ENCODE measurements at regions not wholly inside any gene's neighbourhood (a gene's known extent, or its start where the extent isn't known, plus 50 kb on each side); places are given as distances from the start of the nearest gene placed in this dataset.

DNA sequence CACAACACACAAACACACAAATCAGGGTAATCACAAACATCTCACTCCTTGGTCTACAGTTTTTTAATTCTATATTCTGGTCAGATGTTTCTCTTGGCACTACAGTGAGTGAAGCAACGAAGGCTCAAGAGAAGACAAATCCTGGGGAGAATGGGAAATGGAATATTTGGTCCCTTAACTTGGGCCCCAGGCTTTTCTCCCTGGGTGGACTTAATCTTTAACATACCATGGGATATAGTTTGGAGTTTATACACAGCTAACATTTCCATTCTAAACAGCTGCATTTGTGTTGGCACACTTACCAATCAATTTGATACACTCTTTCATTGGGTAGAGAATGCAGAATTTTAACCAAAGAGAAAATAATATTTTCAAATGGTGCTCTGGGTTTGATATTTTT lies 1132.6 kb upstream of the SLC10A2 start:
- DNase-seq = no peak

DNA sequence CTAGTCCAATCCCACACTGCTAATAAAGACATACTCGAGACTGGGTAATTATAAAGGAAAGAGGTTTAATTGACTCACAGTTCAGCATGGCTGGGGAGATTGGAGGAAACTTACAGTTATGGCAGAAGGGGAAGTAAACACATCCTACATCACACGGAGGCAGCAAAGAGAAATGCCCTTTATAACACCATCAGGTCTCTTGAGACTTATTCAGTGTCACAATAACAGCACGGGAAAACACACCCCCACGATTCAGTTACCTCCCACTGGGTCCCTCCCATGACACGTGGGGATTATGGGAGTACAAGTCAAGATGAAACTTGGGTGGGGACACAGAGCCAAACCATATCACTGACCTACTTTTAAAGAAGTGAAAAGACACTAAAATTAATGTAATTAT lies 1130.4 kb upstream of the SLC10A2 start:
- DNase-seq = no peak

DNA sequence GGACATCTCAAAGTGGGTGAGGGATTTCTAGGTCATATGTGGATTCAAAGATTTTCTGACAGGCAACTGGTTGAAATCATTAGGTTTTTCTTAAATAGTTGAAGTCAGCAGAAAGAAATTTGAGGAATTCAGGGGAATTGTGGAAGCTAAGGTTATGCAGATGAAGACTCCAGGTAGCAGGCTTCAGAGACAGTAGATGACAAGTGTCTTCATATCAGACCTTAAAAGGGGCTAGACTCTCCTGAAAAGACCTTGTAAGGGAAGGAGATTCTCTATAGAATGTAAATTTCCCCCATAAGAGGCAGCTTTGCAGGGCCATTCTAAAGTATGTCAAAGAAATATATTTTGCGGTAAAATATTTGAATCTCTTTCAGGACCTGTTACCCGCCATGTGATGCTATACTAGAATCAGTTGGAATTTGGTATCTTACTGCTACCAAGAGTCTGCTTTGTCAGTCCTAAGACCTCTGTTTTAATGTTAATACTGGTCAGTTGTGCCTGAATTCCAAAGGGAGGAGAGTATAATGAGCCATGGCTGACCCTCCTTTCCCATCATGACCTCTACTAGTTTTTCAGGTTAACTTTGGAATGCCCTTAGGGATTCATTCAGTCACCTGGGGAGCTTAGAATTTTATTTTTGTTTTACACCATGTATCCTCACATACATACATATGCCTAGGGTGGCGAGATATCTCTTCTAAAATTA lies 1115.5 kb upstream of the SLC10A2 start:
- no peak for DNase-seq

DNA sequence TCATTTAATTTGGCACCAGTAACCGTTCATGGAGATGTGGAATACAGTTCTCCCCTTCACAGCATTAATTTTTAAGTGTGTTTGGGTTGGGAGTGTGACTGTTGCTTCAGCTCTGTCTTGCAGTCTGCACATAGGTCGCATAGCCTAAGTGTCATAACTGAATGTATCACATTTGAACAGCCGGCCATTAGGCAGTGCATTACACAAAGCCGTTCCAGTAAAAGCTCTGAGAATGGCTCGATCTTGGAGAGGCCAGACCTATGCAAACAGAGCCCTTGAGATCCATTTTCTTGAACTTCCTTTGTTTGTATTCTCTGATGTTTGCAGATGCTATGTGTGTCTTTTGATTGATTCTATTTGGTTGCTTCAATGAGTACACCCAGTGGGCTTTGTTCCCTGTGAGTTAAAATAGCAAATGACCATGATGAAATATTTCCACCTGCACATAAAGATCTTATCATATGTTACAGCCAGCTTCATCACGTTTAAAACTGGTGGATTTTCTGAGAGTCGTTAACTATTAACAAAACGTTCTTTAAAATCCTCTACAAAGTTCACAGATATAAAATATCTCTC lies 1104.9 kb upstream of the SLC10A2 start:
- DNase-seq = no peak

DNA sequence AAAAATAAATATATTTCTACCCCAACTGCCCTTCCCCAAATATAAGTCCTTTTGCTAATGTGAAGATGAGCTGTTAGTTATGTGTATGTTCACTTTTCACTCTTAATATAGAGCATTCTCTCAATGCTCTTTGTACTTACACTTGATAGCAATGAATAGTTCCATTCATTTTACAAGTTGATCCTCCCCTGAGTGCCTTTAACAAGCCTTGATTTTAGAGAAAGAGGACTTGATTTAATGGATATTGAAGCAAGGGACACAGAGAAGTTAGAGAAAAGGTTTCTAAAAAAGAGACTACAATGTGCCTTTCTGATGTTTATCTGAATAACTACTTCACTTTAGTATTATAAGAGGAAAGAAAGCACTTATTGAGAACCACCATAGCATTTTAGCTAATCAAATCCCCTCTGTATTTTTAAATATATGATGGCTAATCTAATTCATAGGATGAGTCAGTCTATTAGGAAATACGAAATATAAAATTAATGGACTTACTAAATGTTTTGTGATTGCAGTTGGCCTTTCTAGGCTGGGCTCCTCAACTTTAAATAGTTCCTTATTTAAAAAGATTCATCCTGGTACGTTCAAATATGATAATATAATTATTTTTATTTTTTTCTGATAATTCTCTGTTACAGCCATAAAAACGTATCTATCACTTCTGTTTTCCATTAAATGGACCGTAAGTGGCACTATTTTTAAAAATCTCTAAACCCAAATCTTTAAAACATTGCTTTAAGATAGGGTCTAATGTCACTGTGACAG lies 1097.8 kb upstream of the SLC10A2 start:
- no peak for DNase-seq

DNA sequence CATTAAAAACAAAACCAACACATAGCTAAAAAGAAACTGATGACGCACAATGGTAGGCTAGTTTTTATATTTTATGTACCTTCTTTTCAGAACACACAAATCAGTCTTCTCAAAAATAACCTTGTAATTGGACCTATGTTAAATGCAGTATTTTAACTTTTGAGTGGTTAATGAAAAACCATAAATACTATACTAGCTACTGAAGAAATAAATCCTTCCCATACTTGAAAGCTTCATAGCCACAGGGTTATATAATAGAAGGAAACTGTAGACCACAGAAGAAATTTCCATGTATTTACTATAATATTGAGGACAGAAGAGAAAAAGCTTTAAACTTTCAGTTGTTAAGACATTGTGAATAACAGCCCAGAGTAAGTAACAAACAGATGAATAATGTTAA lies 1094.3 kb upstream of the SLC10A2 start:
- no peak for DNase-seq

DNA sequence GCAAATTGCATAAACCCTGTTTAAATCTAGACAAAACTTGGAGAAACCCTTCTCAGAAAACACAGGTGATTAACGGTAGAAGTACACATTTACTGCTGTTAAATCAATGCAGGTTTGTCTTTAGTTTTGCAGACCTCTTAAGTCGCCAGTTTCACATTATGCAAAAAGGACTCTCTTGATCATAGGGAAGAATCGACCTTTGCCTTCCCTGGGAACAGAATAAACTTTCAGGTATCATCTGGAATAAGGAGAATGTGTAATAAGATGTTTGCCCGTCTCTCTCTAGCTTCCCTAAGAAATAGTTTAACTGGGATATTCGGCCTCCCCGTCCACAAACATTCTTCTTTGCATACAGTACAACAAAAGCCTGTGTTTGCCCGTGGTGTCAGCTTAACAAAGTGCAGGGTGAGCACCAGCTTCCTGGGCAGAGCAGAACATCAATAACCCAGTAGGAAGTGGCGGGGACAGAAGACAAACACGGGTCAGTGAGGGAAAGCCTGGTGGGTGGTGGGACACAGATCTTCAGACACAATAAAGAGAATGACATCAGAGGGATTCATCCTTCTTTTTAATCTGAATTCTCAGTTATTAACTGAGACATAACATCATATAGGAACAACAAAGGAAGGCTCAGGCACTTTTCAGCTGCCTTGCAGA lies 1077.7 kb upstream of the SLC10A2 start:
- DNase-seq = no peak

DNA sequence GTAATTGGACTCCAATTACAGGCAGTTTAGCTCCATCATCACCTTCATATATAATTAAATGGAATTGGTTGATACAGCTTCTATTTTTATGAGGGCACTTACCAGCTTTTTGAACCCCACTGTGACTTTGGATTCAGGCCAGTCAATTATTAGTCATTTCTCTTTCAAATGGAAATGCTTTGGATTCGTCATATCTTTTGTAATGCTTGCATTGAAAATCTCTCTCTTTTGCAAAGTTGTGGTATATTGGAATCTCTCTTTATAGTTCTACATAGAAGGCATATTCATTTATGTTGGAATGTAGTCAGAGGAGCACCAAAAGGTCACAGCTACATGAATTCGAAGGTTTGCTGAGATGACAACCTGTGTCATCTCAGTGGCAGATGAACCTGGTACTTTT lies 1074.3 kb upstream of the SLC10A2 start:
- DNase-seq = no peak

DNA sequence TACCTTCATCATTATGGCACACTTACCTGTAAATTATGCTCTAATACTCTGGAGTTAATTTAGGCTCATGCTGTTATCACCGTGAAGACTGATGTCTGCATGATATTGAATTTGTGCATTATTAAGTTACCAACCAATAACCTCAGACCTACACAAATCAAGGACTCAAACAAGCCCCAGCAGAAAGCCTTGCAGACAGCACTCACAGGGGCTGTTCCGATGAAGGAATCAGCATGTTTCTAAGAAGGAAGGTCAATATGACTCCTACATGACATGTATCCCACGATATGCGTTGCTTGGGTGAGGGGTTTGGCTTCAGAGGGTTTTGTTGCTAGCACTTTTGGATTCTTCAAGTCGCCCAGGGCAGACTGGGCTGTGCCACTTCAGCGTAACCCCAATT lies 1071.2 kb upstream of the SLC10A2 start:
- no peak for DNase-seq

DNA sequence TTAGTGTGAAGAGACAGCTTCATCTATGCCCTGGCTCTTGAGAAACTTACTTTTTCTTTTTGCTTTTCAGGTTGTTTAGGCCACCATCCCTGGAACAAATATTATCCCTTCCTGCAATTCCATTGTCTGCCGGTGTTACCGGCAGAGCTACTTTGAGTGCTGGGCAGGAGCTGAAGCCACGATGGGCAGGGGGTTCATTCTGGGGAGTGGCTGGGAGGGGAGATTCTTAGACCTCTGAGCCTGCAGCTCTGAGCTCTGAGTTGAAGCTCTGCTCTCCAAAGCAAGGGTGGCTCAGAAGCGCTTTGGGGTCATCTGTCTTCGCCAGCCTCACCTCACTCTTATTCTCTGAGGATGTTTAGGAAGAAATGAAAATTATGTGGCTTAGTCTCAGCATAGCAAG lies 1066.6 kb upstream of the SLC10A2 start:
- DNase-seq = no peak

DNA sequence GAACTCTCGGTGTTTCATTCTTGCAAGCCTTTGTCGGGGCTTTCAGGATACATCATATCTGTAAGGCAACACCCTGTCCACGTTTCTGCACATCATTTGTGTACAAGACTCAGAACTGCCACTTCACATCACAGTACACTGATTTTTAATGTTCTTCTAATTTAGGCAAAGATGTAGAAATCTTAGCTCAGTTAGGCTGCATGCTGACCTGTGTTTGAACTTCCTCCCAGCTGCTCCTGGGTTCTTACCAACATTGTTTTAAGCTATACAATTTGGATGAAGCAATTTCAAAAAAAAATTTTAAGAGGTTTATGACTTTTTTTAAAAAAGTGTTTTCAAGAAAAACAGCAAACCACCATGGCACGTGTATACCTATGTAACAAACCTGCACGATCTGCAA lies 1047.9 kb upstream of the SLC10A2 start:
- no peak for DNase-seq

DNA sequence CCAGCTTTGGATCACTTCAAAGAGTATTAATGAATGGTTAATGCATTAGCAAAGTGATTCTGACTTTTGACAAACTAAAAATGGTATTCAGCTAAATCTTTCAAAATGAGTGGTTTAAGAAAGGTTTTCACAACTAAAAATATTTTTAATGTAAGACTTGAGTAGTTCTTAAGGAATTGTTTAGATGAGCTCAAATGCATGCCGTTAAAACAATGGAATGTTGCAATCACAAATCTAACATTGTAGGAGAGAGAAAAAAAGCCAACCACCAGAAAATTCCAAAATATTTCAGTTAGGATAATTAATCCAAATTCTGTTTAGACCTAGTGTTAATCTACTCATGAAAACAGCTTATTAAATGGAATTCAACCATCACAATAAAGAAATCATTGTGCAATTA lies 1044.8 kb upstream of the SLC10A2 start:
- DNase-seq = no peak

DNA sequence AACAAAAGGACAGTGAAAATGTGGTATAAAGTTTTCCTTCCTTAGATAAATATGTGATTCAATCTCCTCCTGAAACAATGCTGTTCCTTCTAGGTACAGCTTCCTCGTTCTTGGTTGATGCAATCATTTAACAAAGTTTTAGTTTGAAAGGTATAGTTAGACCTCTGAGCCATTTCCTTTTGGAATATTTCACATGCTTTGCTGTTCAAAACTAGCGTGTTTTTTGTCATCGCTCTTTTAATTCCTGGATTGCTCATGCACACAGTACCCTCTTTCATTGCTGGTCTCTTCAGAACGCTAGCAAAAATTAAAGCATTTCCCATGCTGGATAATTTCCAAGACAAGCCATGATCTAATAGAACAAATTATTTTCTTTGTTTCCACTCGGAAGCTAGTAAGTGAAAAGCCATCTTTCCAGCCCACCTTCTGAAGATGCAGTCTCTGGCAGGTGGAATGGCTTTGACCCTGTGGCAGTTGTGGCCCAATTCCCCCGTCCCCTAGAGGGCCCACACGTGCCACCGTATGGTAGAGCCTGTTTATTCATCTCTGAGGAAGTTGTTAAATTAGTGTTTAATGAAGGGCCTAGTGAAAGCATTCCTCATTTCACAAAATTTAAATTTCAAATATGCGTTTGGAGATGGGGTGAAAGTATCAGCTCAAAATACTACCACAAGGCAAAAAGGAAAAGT lies 1040.6 kb upstream of the SLC10A2 start:
- DNase-seq = no peak

DNA sequence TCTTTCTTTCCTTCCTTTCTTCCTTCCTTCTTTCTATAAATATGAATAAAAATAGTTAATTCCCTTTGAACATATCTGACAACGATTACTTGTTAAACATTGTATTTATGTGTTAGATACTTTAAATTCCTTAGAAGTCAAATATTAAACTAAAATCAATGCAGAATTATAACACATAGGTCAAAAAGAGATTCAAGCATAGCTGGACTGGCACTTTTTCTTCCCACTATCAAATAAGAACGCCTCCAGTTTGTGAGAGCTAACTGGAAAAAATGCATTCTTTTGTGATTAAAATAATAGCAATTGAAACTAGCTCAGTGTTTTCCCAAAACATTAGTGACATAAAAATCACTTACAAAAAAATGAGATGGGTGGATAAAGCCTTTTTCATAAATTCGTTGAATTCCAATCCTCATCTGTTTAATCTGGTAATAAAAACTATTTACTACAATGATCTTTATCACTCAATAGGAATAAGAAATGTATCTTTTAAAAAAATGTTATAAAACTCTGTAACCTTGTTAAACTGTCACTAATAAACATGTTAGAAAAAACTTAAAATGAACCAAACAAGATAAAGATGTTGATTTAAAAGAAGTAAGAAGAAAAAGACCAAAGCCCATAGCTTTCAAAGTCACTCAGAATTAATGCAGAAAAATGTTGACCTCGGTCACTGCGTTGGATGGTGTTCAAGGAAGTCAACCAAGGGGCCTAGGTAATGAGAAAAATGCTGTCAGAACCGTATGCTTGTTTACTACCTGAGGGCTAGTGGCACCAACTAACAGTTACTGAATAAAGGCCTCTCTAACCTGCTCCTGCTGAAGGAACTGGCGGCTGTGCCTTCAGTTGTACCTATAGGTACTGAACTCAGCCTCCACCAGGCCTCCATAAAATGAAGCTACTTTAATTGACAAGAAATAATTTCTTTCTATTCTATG lies 1039.5 kb upstream of the SLC10A2 start:
- no peak for DNase-seq

DNA sequence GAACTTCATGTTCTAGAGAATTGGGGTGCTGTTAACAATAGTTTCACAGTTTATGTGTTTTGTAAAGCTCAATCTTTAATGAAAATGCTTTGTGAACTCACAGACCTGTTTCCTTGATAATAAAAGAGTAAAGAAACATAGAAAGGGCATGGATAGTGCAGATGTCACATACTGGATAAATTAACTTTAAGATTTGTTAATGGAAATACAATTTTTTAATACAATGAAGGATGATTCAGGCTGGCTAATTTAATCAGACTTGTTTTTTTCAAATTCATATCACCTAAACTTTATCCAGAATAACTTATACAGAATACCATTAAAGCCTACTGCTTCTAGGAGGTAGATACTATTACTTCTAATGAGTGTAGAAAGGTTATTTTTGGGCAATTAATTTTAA lies 1033.5 kb upstream of the SLC10A2 start:
- no peak for DNase-seq

DNA sequence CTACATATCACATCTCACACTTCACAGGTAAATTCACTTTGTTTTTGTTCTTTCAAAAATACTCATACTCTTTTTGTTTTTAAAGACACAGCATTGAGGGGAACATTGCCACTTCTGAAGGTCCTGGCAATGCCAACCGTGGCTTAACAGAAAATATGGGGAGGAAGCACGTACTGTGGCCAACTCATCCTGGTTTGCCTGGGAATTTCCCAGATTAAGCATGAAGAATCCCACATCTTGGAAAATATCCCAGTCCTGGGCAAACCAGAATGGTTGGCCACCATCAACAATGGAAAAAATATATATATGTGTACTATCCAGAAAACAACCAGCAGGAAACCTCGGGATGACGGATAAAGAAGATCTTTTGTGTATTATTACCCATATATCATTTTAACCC lies 1032.2 kb upstream of the SLC10A2 start:
- DNase-seq = no peak

DNA sequence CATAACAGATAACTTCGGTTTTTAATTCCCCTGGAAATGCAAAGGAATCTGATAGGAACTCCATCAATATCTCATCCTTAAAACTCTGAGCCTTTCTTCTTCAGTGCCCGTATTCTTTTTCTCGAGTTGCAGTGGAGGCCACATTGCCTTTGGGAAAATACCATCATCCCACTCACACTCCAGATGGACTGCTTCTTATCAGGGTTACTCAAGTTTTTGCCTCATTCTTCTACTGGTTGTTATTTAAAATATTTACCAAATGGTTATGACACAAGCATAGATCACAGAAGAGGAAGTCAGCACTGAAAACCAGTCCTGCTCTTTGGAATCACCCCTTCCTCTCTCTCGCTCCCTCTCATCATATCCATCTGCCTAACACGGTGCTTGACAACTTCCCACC lies 1020.5 kb upstream of the SLC10A2 start:
- DNase-seq = no peak

DNA sequence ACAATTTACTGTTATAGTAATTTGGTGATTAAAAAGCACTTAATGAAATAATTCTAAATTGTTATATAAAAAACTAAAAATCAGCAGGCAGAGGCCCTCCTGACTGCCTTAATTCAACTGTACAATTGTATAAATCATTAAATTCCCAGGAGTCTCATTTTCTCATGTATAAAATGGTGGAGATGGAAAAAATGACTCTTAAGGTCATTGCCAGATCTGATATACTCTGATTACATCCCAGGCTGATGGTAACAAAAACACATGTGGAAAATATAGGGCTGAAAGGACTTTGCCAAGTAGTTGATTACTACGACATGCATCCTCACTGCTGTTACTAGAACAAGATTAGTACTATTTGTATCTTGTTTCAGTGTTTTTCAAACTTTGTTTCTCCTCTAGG lies 1020.0 kb upstream of the SLC10A2 start:
- no peak for DNase-seq

DNA sequence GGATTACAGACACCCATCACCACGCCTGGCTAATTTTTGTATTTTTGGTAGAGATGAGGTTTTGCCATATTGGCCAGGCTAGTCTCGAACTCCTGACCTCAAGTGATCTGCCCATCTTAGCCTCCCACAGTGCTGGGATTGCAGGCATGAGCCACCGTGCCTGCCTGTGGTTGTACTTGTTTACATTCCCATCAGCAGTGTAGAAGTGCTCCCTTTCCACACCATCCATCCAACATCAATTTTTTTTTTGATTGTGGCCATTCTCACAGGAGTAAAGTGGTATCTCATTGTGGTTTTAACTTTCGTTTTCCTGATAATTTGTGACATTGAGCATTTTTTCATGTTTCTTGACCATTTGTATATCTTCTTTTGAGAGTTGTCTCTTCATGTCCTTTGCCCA lies 1019.4 kb upstream of the SLC10A2 start:
- no peak for DNase-seq

DNA sequence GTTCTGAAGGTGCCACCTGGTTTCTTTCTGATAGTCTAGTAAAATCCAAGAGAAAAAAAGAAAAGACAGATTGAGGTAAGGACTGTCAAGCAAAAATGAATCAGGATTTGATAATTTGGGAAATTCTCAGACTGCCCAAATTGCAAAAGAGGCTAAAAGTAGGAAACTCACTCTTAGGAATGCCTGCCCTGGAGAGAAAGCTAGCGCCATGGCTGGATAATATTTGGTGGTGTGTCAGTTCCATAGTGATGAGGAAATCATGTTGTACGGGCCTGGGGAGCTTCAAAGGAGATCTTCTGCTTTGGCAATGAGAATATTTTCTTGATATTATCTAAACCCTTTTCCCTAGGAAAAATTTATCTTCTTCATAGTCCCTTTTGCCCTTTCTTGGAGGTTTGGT lies 1008.1 kb upstream of the SLC10A2 start:
- no peak for DNase-seq

DNA sequence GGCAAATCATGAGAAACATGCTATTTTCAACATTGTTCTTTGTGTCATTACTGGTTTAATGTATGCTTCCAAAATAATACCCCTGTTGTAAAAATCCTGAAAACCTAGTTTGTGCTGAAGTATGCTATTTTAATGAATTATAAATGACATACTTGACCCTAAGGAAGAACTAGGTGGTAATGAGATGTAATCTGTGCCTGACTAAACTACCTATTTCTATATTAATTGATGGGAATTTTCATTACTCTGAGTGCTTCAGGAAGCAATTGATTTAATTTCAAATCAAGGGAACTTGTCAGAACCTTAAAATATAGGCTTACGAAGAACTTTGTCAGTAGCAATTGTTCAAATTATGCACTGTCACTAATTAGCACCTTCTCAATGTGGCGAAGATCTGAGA lies 1005.6 kb upstream of the SLC10A2 start:
- DNase-seq = no peak

DNA sequence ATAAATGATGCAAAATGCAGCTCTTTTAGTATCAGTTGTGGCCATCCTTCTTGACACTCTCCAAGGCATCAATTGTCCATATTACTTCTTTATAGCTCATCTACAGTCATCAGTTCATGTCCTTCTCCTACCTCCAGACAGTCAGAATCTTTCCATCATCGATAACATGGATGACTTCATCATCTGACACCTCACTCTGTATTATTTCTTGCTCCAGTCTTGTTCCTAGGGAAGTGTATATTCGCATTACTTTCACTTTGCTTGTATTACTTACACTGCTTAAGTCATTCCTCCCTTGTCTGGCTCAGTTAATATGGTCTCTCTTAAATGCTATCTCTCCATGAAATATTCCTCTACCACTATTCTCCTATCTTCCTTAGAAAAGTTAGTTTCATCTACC lies 999.1 kb upstream of the SLC10A2 start:
- no peak for DNase-seq
